GM12878 (cell line): ENCODE measurements at regions not wholly inside any gene's neighbourhood (a gene's known extent, or its start where the extent isn't known, plus 50 kb on each side); places are given as distances from the start of the nearest gene placed in this dataset.
"Not testable (repeated sequence)": the region's sequence is repeated elsewhere in the genome, so short reads cannot be mapped to it uniquely, and the experiment has no call there.

Source experiments
- ATAC-seq: fragments of 200-7000 bp; cut with Tn5 transposase; 3 replicates; pipeline ENCODE4 v1.9.1; 2020; ENCODE audit warnings: mild to moderate bottlenecking, moderate library complexity
- BruUV-seq: library from RNA; stranded (reverse); fragments of 400-500 nt; replicated peaks from 2 replicates; lab custom pipeline; 2021; lab: Mats Ljungman, UMichigan
- CTCF ChIA-PET: fragments of 300-600 bp; sonication (Branson Sonifier 250); formaldehyde crosslinking; extraction: SDS; loops from one replicate; lab custom pipeline; 2021; ENCODE audit warnings: inconsistent platforms; lab: Yijun Ruan, JAX
- POLR2A ChIA-PET: fragments of 350-600 bp; formaldehyde crosslinking; extraction: SDS; loops from one replicate; lab custom pipeline; 2021; ENCODE audit warnings: inconsistent platforms; lab: Charles Lee
- RAD21 ChIA-PET: fragments of 300-600 bp; sonication (Branson Sonifier 250); formaldehyde crosslinking; loops from one replicate; lab custom pipeline; 2023; ENCODE audit warnings: antibody characterized with exemption; ENCODE audit not compliant: unreplicated experiment; lab: Charles Lee
- SMC1A ChIA-PET: fragments of 300-600 bp; sonication (Branson Sonifier 250); formaldehyde crosslinking; loops from one replicate; lab custom pipeline; 2023; ENCODE audit not compliant: unreplicated experiment, uncharacterized antibody; lab: Charles Lee
- DNase-seq: peaks from one replicate; pipeline ENCODE4 v3.0.0-alpha.2; 2011; ENCODE audit warnings: low read depth, low spot score
- FAIRE-seq: peaks from 3 replicates; lab custom pipeline; 2011; peaks lifted over from hg19 to GRCh38; lab: Jason Lieb, UNC
- H2AFZ ChIP-seq: 2 replicates; pipeline ENCODE4 v1.6.0; 2011; ENCODE audit warnings: low read depth, low read length, control low read depth; ENCODE audit not compliant: control insufficient read depth
- H3K27ac ChIP-seq: 2 replicates; pipeline ENCODE4 v1.5.1; 2011; ENCODE audit warnings: control low read depth; ENCODE audit not compliant: control insufficient read depth, insufficient read depth
- H3K27me3 ChIP-seq, 2 experiments: replicated peaks in 1 of 2; 2 replicates each; pipeline versions ENCODE4 v1.6.0 to v1.6.1; 2011; ENCODE audit warnings: low read length in 1 of 2; ENCODE audit not compliant: control insufficient read depth in 2 of 2, insufficient read depth in 2 of 2
- H3K36me3 ChIP-seq, 2 experiments: 2 replicates each; pipeline ENCODE4 v1.5.1; 2011; ENCODE audit warnings: low read length in 1 of 2; ENCODE audit not compliant: control insufficient read depth in 2 of 2, insufficient read depth in 2 of 2
- H3K4me1 ChIP-seq: 2 replicates; pipeline ENCODE4 v1.6.1; 2011; ENCODE audit warnings: mild to moderate bottlenecking, low read length, moderate library complexity, mixed read lengths; ENCODE audit not compliant: control insufficient read depth, insufficient read depth
- H3K4me2 ChIP-seq: 2 replicates; pipeline ENCODE4 v1.6.0; 2011; ENCODE audit warnings: control low read depth; ENCODE audit not compliant: control insufficient read depth, insufficient read depth
- H3K4me3 ChIP-seq: fragments of 200-600 bp; sonication (generic); 2 replicates; pipeline ENCODE4 v1.5.1; 2016
- H3K79me2 ChIP-seq: 2 replicates; pipeline ENCODE4 v1.6.0; 2011; ENCODE audit warnings: low read length; ENCODE audit not compliant: control insufficient read depth, insufficient read depth
- H3K9ac ChIP-seq: 2 replicates; pipeline ENCODE4 v1.8.0; 2011; ENCODE audit warnings: low read length, control low read depth, mixed read lengths; ENCODE audit not compliant: control insufficient read depth, insufficient read depth
- H3K9me3 ChIP-seq: replicated peaks from 3 replicates; pipeline ENCODE4 v1.5.1; 2011; ENCODE audit warnings: mild to moderate bottlenecking, low read length; ENCODE audit not compliant: control insufficient read depth, insufficient read depth
- H4K20me1 ChIP-seq: 2 replicates; pipeline ENCODE4 v1.6.0; 2011; ENCODE audit not compliant: control insufficient read depth, insufficient read depth
- ASH2L ChIP-seq: fragments of 300-600, 200-600 bp; sonication (generic); IDR thresholded peaks from 2 replicates; pipeline ENCODE4 v1.6.1; 2017; ENCODE audit warnings: low read depth, mild to moderate bottlenecking, borderline replicate concordance
- BACH1 ChIP-seq: fragments of 450-650 bp; IDR thresholded peaks from 2 replicates; pipeline ENCODE4 v1.6.1; 2017; ENCODE audit warnings: mild to moderate bottlenecking, borderline replicate concordance
- BCLAF1 ChIP-seq: fragments of 450-650 bp; IDR thresholded peaks from 2 replicates; pipeline ENCODE4 v1.6.1; 2017; ENCODE audit warnings: antibody characterized with exemption, mild to moderate bottlenecking, moderate library complexity
- EZH2 ChIP-seq: IDR thresholded peaks from 2 replicates; pipeline ENCODE4 v1.6.1; 2012; ENCODE audit warnings: low read depth, mild to moderate bottlenecking, control low read depth, inconsistent platforms, low read length, borderline replicate concordance; ENCODE audit not compliant: control insufficient read depth
- MAX ChIP-seq: IDR thresholded peaks from 2 replicates; pipeline ENCODE4 v1.6.1; 2012; ENCODE audit warnings: low read depth, low read length, improper control_type of control experiment
- MTA2 ChIP-seq: fragments of 450-650 bp; IDR thresholded peaks from 2 replicates; pipeline ENCODE4 v1.6.1; 2016; ENCODE audit warnings: low read depth, mild to moderate bottlenecking, moderate library complexity
- SUPT20H ChIP-seq: IDR thresholded peaks from 2 replicates; pipeline ENCODE4 v1.6.1; 2011; ENCODE audit warnings: low read depth, mild to moderate bottlenecking, low read length, moderate library complexity, borderline replicate concordance; ENCODE audit not compliant: control insufficient read depth
- ZNF217 ChIP-seq: fragments of 450-650 bp; IDR thresholded peaks from 2 replicates; pipeline ENCODE4 v1.6.1; 2017; ENCODE audit warnings: antibody characterized with exemption, mild to moderate bottlenecking
- WGBS: methylation state at CpG from one replicate; pipeline ENCODE4 v1.1.6; 2016; ENCODE audit warnings: low lambda C conversion rate; ENCODE audit not compliant: insufficient replicate concordance, insufficient coverage; ENCODE audit errors: missing lambda C conversion rate; 5-methylcytosine and 5-hydroxymethylcytosine counted together
- in situ Hi-C: fragments of 300-500 bp; cut with MboI; formaldehyde crosslinking; loops from 9 replicates; pipeline ENCODE4 v1.14.3; 2018; ENCODE audit warnings: mixed read lengths
- intact Hi-C: fragments of 100-400 bp; cut with micrococcal nuclease; formaldehyde crosslinking; loops from one replicate; pipeline ENCODE4 v1.14.2; 2022; ENCODE audit not compliant: unreplicated experiment

- 33% methylated on average over 5 of the region's 5 CpGs for WGBS
- intact Hi-C loops, H3K4me1 ChIP-seq, SMC1A ChIA-PET, H4K20me1 ChIP-seq, ATAC-seq, BruUV-seq, in situ Hi-C loops, H3K36me3 ChIP-seq, H3K27ac ChIP-seq, H2AFZ ChIP-seq, H3K4me3 ChIP-seq, H3K9me3 ChIP-seq, H3K27me3 ChIP-seq, H3K4me2 ChIP-seq, POLR2A ChIA-PET, H3K79me2 ChIP-seq, CTCF ChIA-PET, DNase-seq, FAIRE-seq, RAD21 ChIA-PET, H3K9ac ChIP-seq: not testable (repeated sequence)
These were observed 140.6 kb upstream of the ZNF91 start for GRCh38 chr19:23535901-23536300.

GRCh38 chr19:23533441-23533840 is 138.2 kb upstream of the ZNF91 start:
- ATAC-seq, POLR2A ChIA-PET, H3K4me2 ChIP-seq, H4K20me1 ChIP-seq, H3K79me2 ChIP-seq, H3K27ac ChIP-seq, H3K36me3 ChIP-seq, H3K9me3 ChIP-seq, H3K4me1 ChIP-seq, H3K4me3 ChIP-seq, DNase-seq, BruUV-seq, H3K27me3 ChIP-seq, RAD21 ChIA-PET, H2AFZ ChIP-seq, intact Hi-C loops, H3K9ac ChIP-seq, FAIRE-seq, in situ Hi-C loops, CTCF ChIA-PET, SMC1A ChIA-PET: not testable (repeated sequence)
- WGBS = 74% methylated on average over 20 of the region's 30 CpGs

GRCh38 chr19:23531976-23532375 is 136.7 kb upstream of the ZNF91 start:
- ChIA-PET RAD21 (no interaction called here), CTCF (no interaction called here), POLR2A (no interaction called here), SMC1A (no interaction called here)
- Histone ChIP-seq H3K9me3 (no peaks in the 10 kb centered on the region; the same call in 2 of the 3 replicates), H3K4me1 (no peaks in the 10 kb centered on the region), H3K36me3 (no peaks in the 10 kb centered on the region), H4K20me1 (no peaks in the 10 kb centered on the region), H3K4me3 (no peak overlapping the region), H3K9ac (no peak overlapping the region), H3K27me3 (no peaks in the 10 kb centered on the region), H3K79me2 (no peaks in the 10 kb centered on the region), H3K4me2 (no peak overlapping the region), H3K27ac (no peak overlapping the region), H2AFZ (no peak overlapping the region)
- no TSS peak for BruUV-seq
- ATAC-seq (no peak), FAIRE-seq (no peak), DNase-seq (no peak)
- intact Hi-C loops (no loop called here), in situ Hi-C loops (no loop called here)
- WGBS = 94% methylated on average over 1 of the region's 1 CpG
- no peak for TF ChIP-seq MAX
- no peak for TF ChIP-seq BACH1
- TF ChIP-seq ZNF217 = no peak
- TF ChIP-seq ASH2L = no peak
- TF ChIP-seq MTA2 = no peak
- no peak for TF ChIP-seq BCLAF1
- TF ChIP-seq EZH2 = no peak
- no peak for TF ChIP-seq SUPT20H
